PFSK-1 (cell line): ENCODE measurements at regions not wholly inside any gene's neighbourhood (a gene's known extent, or its start where the extent isn't known, plus 50 kb on each side); places are given as distances from the start of the nearest gene placed in this dataset.

ENCODE experiments used
- FOXP2 ChIP-seq: optimal IDR thresholded peaks from 2 replicates; pipeline ENCODE3; 2011; ENCODE audit warnings: borderline replicate concordance, control low read depth, inconsistent platforms; ENCODE audit not compliant: insufficient read depth; ENCODE audit errors: extremely low read length, extremely low read depth
- POLR2AphosphoS5 ChIP-seq: IDR thresholded peaks from 2 replicates; pipeline ENCODE4 v1.6.1; 2012; ENCODE audit warnings: low read depth, mild to moderate bottlenecking, control low read depth, low read length, moderate library complexity
- REST ChIP-seq, 2 experiments: IDR thresholded peaks; 2 replicates each; pipeline versions ENCODE4 v1.6.1 to v1.8.0; 2011 to 2012; ENCODE audit warnings: low read depth in 2 of 2, low read length in 2 of 2, control low read depth in 1 of 2, inconsistent platforms in 1 of 2, mild to moderate bottlenecking in 1 of 2, moderate library complexity in 1 of 2; ENCODE audit not compliant: insufficient read depth in 1 of 2
- SIN3A ChIP-seq: IDR thresholded peaks from 2 replicates; pipeline ENCODE4 v1.6.1; 2012; ENCODE audit warnings: mild to moderate bottlenecking, low read length, moderate library complexity, borderline replicate concordance; ENCODE audit not compliant: insufficient read depth
- TAF1 ChIP-seq: IDR thresholded peaks from 2 replicates; pipeline ENCODE4 v1.6.1; 2012; ENCODE audit warnings: low read length, control low read depth, borderline replicate concordance; ENCODE audit not compliant: insufficient read depth

- TF ChIP-seq REST (IDR thresholded peaks at IDR 0.05; ENCODE audit: insufficient read depth in 1 of 2, low read depth in 2 of 2, low read length in 2 of 2) (no peak), POLR2AphosphoS5 (no peak), SIN3A (no peak), TAF1 (no peak), FOXP2 (no peak)
Observed at GRCh38 chr12:90745211-90745610, 209.8 kb downstream of the CCER1 start.
